ENCODE measurements at regions not wholly inside any gene's neighbourhood (a gene's known extent, or its start where the extent isn't known, plus 50 kb on each side); places are given as distances from the start of the nearest gene placed in this dataset.

GRCh38 chr2:103921161-103921560 lies 932.8 kb upstream of the POU3F3 start:
- Histone ChIP-seq H3K4me1 (ENCODE audit: control insufficient read depth in 5 of 5, insufficient read depth in 5 of 5, low read length in 5 of 5) (no peaks in the 10 kb centered on the region), H3K9me3 (ENCODE audit: control insufficient read depth in 4 of 4, insufficient read depth in 3 of 4, low read length in 3 of 4) (peaks cover 0 to 2% (median 0%) of the 10 kb centered on the region in 4 donors), H3K9ac (ENCODE audit: insufficient read depth in 1 of 2, low read length in 2 of 2) (no peak overlapping the region), H3K36me3 (ENCODE audit: control insufficient read depth in 4 of 4, insufficient read depth in 4 of 4, low read length in 4 of 4) (no peaks in the 10 kb centered on the region), H3K4me3 (no peak overlapping the region), H3K27ac (ENCODE audit: low read depth in 1 of 2, low read length in 1 of 2) (no peak overlapping the region), H3K27me3 (ENCODE audit: control insufficient read depth in 3 of 3, insufficient read depth in 3 of 3, low read length in 2 of 3) (no peaks in the 10 kb centered on the region)
- ATAC-seq (ENCODE audit: insufficient read depth, low FRiP score), result no peak
- no peak for DNase-seq
- TF ChIP-seq, protein P1, sequence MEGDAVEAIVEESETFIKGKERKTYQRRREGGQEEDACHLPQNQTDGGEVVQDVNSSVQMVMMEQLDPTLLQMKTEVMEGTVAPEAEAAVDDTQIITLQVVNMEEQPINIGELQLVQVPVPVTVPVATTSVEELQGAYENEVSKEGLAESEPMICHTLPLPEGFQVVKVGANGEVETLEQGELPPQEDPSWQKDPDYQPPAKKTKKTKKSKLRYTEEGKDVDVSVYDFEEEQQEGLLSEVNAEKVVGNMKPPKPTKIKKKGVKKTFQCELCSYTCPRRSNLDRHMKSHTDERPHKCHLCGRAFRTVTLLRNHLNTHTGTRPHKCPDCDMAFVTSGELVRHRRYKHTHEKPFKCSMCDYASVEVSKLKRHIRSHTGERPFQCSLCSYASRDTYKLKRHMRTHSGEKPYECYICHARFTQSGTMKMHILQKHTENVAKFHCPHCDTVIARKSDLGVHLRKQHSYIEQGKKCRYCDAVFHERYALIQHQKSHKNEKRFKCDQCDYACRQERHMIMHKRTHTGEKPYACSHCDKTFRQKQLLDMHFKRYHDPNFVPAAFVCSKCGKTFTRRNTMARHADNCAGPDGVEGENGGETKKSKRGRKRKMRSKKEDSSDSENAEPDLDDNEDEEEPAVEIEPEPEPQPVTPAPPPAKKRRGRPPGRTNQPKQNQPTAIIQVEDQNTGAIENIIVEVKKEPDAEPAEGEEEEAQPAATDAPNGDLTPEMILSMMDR (IDR thresholded peaks at IDR 0.05; ENCODE audit: control extremely low read depth, extremely low read depth), result no peak

DNA sequence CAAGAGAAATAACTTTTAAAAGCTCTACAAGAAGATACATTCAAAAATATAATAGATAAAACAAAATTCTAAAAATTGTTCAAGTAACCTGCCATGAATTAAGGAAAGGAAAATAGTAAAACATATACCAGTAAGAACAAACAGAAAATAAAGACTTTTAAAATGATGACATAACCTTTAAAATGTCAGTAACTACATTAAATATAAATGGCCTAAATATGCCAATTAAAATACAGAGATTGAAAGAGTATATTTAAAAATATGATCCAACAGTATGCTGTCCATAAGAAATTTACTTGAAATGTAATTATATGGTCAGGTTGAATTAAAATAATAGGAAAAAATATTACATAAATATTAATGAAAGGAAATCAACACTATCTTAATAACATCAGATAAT lies 911.7 kb upstream of the POU3F3 start:
- Histone ChIP-seq H3K27ac (ENCODE audit: low read depth in 1 of 2, low read length in 1 of 2) (no peak overlapping the region), H3K4me1 (ENCODE audit: control insufficient read depth in 5 of 5, insufficient read depth in 5 of 5, low read length in 5 of 5) (no peaks in the 10 kb centered on the region), H3K9ac (ENCODE audit: insufficient read depth in 1 of 2, low read length in 2 of 2) (no peak overlapping the region), H3K9me3 (ENCODE audit: control insufficient read depth in 4 of 4, insufficient read depth in 3 of 4, low read length in 3 of 4) (peaks cover 0 to 2% (median 0%) of the 10 kb centered on the region in 4 donors), H3K27me3 (ENCODE audit: control insufficient read depth in 3 of 3, insufficient read depth in 3 of 3, low read length in 2 of 3) (no peaks in the 10 kb centered on the region), H3K4me3 (no peak overlapping the region), H3K36me3 (ENCODE audit: control insufficient read depth in 4 of 4, insufficient read depth in 4 of 4, low read length in 4 of 4) (no peaks in the 10 kb centered on the region)
- DNase-seq (no peak), ATAC-seq (ENCODE audit: insufficient read depth, low FRiP score) (no peak)
- TF ChIP-seq, protein P1 (IDR thresholded peaks at IDR 0.05; ENCODE audit: control extremely low read depth, extremely low read depth), result no peak

GRCh38 chr2:103945083-103945482 lies 908.8 kb upstream of the POU3F3 start:
- no peaks in the 10 kb centered on the region for H3K4me1 ChIP-seq (ENCODE audit: control insufficient read depth in 5 of 5, insufficient read depth in 5 of 5, low read length in 5 of 5)
- ATAC-seq (ENCODE audit: insufficient read depth, low FRiP score) (no peak), DNase-seq (no peak)
- H3K9me3 ChIP-seq (ENCODE audit: control insufficient read depth in 4 of 4, insufficient read depth in 3 of 4, low read length in 3 of 4), result peaks cover 0 to 3% (median 0%) of the 10 kb centered on the region in 4 donors
- H3K4me3 ChIP-seq, result no peak overlapping the region
- WGBS, 2 donors, result 77 to 78% methylated on average over 2 of the region's 2 CpGs
- H3K27me3 ChIP-seq (ENCODE audit: control insufficient read depth in 3 of 3, insufficient read depth in 3 of 3, low read length in 2 of 3), result no peaks in the 10 kb centered on the region
- TF ChIP-seq, protein P1 (IDR thresholded peaks at IDR 0.05; ENCODE audit: control extremely low read depth, extremely low read depth), result no peak
- no peaks in the 10 kb centered on the region for H3K36me3 ChIP-seq (ENCODE audit: control insufficient read depth in 4 of 4, insufficient read depth in 4 of 4, low read length in 4 of 4)
- no peak overlapping the region for H3K27ac ChIP-seq (ENCODE audit: low read depth in 1 of 2, low read length in 1 of 2)
- H3K9ac ChIP-seq (ENCODE audit: insufficient read depth in 1 of 2, low read length in 2 of 2), result no peak overlapping the region
